ENCODE measurements at regions not wholly inside any gene's neighbourhood (a gene's known extent, or its start where the extent isn't known, plus 50 kb on each side); places are given as distances from the start of the nearest gene placed in this dataset.

- H3K4me2 ChIP-seq (ENCODE audit: low read depth, low read length, poor library complexity, severe bottlenecking) = no peak overlapping the region
- no peak overlapping the region for H3K9ac ChIP-seq (ENCODE audit: low read depth, low read length, poor library complexity, severe bottlenecking)
- H3K36me3 ChIP-seq (ENCODE audit: insufficient read depth, low read length) = no peaks in the 10 kb centered on the region
- no peaks in the 10 kb centered on the region for H4K20me1 ChIP-seq (ENCODE audit: insufficient read depth, low read length, poor library complexity, severe bottlenecking)
- H3F3A ChIP-seq (ENCODE audit: low read depth) = no peaks in the 10 kb centered on the region
- H3K4me3 ChIP-seq (ENCODE audit: low read length, poor library complexity, severe bottlenecking) = no peak overlapping the region
- H3K79me2 ChIP-seq (ENCODE audit: insufficient read depth, low read length) = no peaks in the 10 kb centered on the region
- no peaks in the 10 kb centered on the region for H3K4me1 ChIP-seq (ENCODE audit: insufficient read depth, low read length, poor library complexity, severe bottlenecking)
- TF ChIP-seq CTCF (conservative IDR thresholded peaks at IDR 0.05; ENCODE audit: low read length) (no peak), EZH2phosphoT487 (IDR thresholded peaks at IDR 0.05; ENCODE audit: borderline replicate concordance) (no peak)
- no peaks in the 10 kb centered on the region for H3K27me3 ChIP-seq (ENCODE audit: insufficient read depth, low read length, poor library complexity, severe bottlenecking)
- H3K9me2 ChIP-seq (replicated peaks; ENCODE audit: low read depth, low read length) = no peaks in the 10 kb centered on the region
- no peak overlapping the region for H2AFZ ChIP-seq (ENCODE audit: low read length)
- no peaks in the 10 kb centered on the region for H3K9me3 ChIP-seq (ENCODE audit: insufficient read depth, low read depth, low read length)
These were observed 181.8 kb upstream of the KIAA1217 start for GRCh38 chr10:24027107-24027506.

- Histone ChIP-seq H3K27me3 (ENCODE audit: insufficient read depth, low read length, poor library complexity, severe bottlenecking) (no peaks in the 10 kb centered on the region), H3K79me2 (ENCODE audit: insufficient read depth, low read length) (no peaks in the 10 kb centered on the region), H3K36me3 (ENCODE audit: insufficient read depth, low read length) (no peaks in the 10 kb centered on the region), H4K20me1 (ENCODE audit: insufficient read depth, low read length, poor library complexity, severe bottlenecking) (no peaks in the 10 kb centered on the region), H3K4me2 (ENCODE audit: low read depth, low read length, poor library complexity, severe bottlenecking) (no peak overlapping the region), H3K9me2 (replicated peaks; ENCODE audit: low read depth, low read length) (no peaks in the 10 kb centered on the region), H3K9me3 (ENCODE audit: insufficient read depth, low read depth, low read length) (no peaks in the 10 kb centered on the region), H3K9ac (ENCODE audit: low read depth, low read length, poor library complexity, severe bottlenecking) (no peak overlapping the region), H3K4me1 (ENCODE audit: insufficient read depth, low read length, poor library complexity, severe bottlenecking) (no peaks in the 10 kb centered on the region), H2AFZ (ENCODE audit: low read length) (no peak overlapping the region; the same call in 1 of the 2 replicates), H3F3A (ENCODE audit: low read depth) (no peaks in the 10 kb centered on the region), H3K4me3 (ENCODE audit: low read length, poor library complexity, severe bottlenecking) (no peak overlapping the region)
- TF ChIP-seq CTCF (conservative IDR thresholded peaks at IDR 0.05; ENCODE audit: low read length) (no peak), EZH2phosphoT487 (IDR thresholded peaks at IDR 0.05; ENCODE audit: borderline replicate concordance) (no peak)
These were observed 174.4 kb upstream of the KIAA1217 start for GRCh38 chr10:24034571-24034970.

GRCh38 chr10:24035761-24036160, 173.2 kb upstream of the KIAA1217 start:
- Histone ChIP-seq H3K27me3 (ENCODE audit: insufficient read depth, low read length, poor library complexity, severe bottlenecking) (no peaks in the 10 kb centered on the region), H2AFZ (ENCODE audit: low read length) (no peak overlapping the region)

More at GRCh38 chr10:24035761-24036160, 173.2 kb upstream of the KIAA1217 start:
- no peaks in the 10 kb centered on the region for H3F3A ChIP-seq (ENCODE audit: low read depth)
- H4K20me1 ChIP-seq (ENCODE audit: insufficient read depth, low read length, poor library complexity, severe bottlenecking) = no peaks in the 10 kb centered on the region
- H3K9me3 ChIP-seq (ENCODE audit: insufficient read depth, low read depth, low read length) = no peaks in the 10 kb centered on the region
- no peaks in the 10 kb centered on the region for H3K36me3 ChIP-seq (ENCODE audit: insufficient read depth, low read length)
- H3K9me2 ChIP-seq (replicated peaks; ENCODE audit: low read depth, low read length) = no peaks in the 10 kb centered on the region
- no peaks in the 10 kb centered on the region for H3K79me2 ChIP-seq (ENCODE audit: insufficient read depth, low read length)
- no peak overlapping the region for H3K4me2 ChIP-seq (ENCODE audit: low read depth, low read length, poor library complexity, severe bottlenecking)
- H3K9ac ChIP-seq (ENCODE audit: low read depth, low read length, poor library complexity, severe bottlenecking) = no peak overlapping the region
- no peak overlapping the region for H3K4me3 ChIP-seq (ENCODE audit: low read length, poor library complexity, severe bottlenecking)
- TF ChIP-seq EZH2phosphoT487 (IDR thresholded peaks at IDR 0.05; ENCODE audit: borderline replicate concordance) (no peak), CTCF (conservative IDR thresholded peaks at IDR 0.05; ENCODE audit: low read length) (no peak)
- H3K4me1 ChIP-seq (ENCODE audit: insufficient read depth, low read length, poor library complexity, severe bottlenecking) = no peaks in the 10 kb centered on the region
